GM12892 (cell line): ENCODE measurements at regions not wholly inside any gene's neighbourhood (a gene's known extent, or its start where the extent isn't known, plus 50 kb on each side); places are given as distances from the start of the nearest gene placed in this dataset.

Source experiments
- POLR2A ChIP-seq: IDR thresholded peaks from 2 replicates; pipeline ENCODE4 v1.6.1; 2011; ENCODE audit warnings: low read depth, low read length, control low read depth
- POLR2AphosphoS5 ChIP-seq: IDR thresholded peaks from 2 replicates; pipeline ENCODE4 v1.6.1; 2011; ENCODE audit warnings: low read depth, low read length, control low read depth
- TAF1 ChIP-seq: IDR thresholded peaks from 2 replicates; pipeline ENCODE4 v1.6.1; 2011; ENCODE audit warnings: low read depth, mild to moderate bottlenecking, control low read depth, low read length, borderline replicate concordance

- no peak for TF ChIP-seq TAF1
- no peak for TF ChIP-seq POLR2A
- no peak for TF ChIP-seq POLR2AphosphoS5
These were observed 434.2 kb upstream of the CDH4 start for GRCh38 chr20:60817891-60818290.
